ENCODE measurements at regions not wholly inside any gene's neighbourhood (a gene's known extent, or its start where the extent isn't known, plus 50 kb on each side); places are given as distances from the start of the nearest gene placed in this dataset.
"Not testable (repeated sequence)": the region's sequence is repeated elsewhere in the genome, so short reads cannot be mapped to it uniquely, and the experiment has no call there.

- H3K4me3 ChIP-seq (replicated peaks in 1 of 2; ENCODE audit: low read depth in 1 of 2, low read length in 2 of 2); RAD21 ChIA-PET (ENCODE audit: low non-redundant PET in 1 of 2, low total read pairs in 2 of 2, uncharacterized antibody in 2 of 2, unreplicated experiment in 2 of 2); CTCF ChIA-PET; H3K4me2 ChIP-seq (ENCODE audit: low read length); H4K20me1 ChIP-seq (ENCODE audit: insufficient read depth); H3K9me3 ChIP-seq (ENCODE audit: control insufficient read depth in 1 of 2, insufficient read depth in 1 of 2, low read depth in 1 of 2, low read length in 2 of 2); H3K36me3 ChIP-seq (ENCODE audit: control insufficient read depth in 1 of 2, insufficient read depth in 2 of 2, low read length in 2 of 2); ATAC-seq; H3K27ac ChIP-seq (ENCODE audit: low read depth, low read length); BruUV-seq (replicated peaks); H2AFZ ChIP-seq (ENCODE audit: low read depth, low read length, poor library complexity, severe bottlenecking); intact Hi-C loops (cut with micrococcal nuclease); H3K9ac ChIP-seq (ENCODE audit: low read length); DNase-seq (ENCODE audit: low read depth, low spot score); H3K9me2 ChIP-seq (ENCODE audit: insufficient read depth); H3K79me2 ChIP-seq (ENCODE audit: insufficient read depth, low read length); H3K27me3 ChIP-seq (ENCODE audit: insufficient read depth, low read length); POLR2A ChIA-PET: not testable (repeated sequence)
- peaks cover 2 to 18% of the 10 kb centered on the region in 2 experiments; a peak in 3 of 4 replicates for H3K4me1 ChIP-seq (ENCODE audit: control insufficient read depth in 1 of 2, insufficient read depth in 2 of 2, low read length in 2 of 2)
These were observed 79.1 kb downstream of the SOWAHC start for GRCh38 chr2:109693292-109693691.

- peak; percentile 49 for ATAC-seq
- H3K36me3 ChIP-seq (ENCODE audit: control insufficient read depth in 1 of 2, insufficient read depth in 2 of 2, low read length in 2 of 2), result no peaks in the 10 kb centered on the region
- peak overlapping the region; percentile 42 for H2AFZ ChIP-seq (ENCODE audit: low read depth, low read length, poor library complexity, severe bottlenecking)
- peak overlapping the region; percentile 43 for H3K4me2 ChIP-seq (ENCODE audit: low read length)
- no peaks in the 10 kb centered on the region for H3K27me3 ChIP-seq (ENCODE audit: insufficient read depth, low read length)
- DNase-seq (ENCODE audit: low read depth, low spot score), result no peak
- no peak overlapping the region for H3K27ac ChIP-seq (ENCODE audit: low read depth, low read length)
- POLR2A ChIA-PET, result interaction anchor here (1.0 kb wide), 1 partner anchor 9 kb away, joined by 4 read pairs; no protein-coding TSS in a partner anchor
- H3K4me1 ChIP-seq (ENCODE audit: control insufficient read depth in 1 of 2, insufficient read depth in 2 of 2, low read length in 2 of 2), result peaks cover 8 to 26% of the 10 kb centered on the region in 2 experiments
- no peak overlapping the region for H3K9ac ChIP-seq (ENCODE audit: low read length)
- no peaks in the 10 kb centered on the region for H3K9me3 ChIP-seq (ENCODE audit: control insufficient read depth in 1 of 2, insufficient read depth in 1 of 2, low read depth in 1 of 2, low read length in 2 of 2)
- intact Hi-C loops (cut with micrococcal nuclease), result no loop called here
- no peaks in the 10 kb centered on the region for H3K79me2 ChIP-seq (ENCODE audit: insufficient read depth, low read length)
- CTCF ChIA-PET, result no interaction called here
- H4K20me1 ChIP-seq (ENCODE audit: insufficient read depth), result no peaks in the 10 kb centered on the region
- H3K9me2 ChIP-seq (ENCODE audit: insufficient read depth), result no peaks in the 10 kb centered on the region
- TF ChIP-seq, protein P1, sequence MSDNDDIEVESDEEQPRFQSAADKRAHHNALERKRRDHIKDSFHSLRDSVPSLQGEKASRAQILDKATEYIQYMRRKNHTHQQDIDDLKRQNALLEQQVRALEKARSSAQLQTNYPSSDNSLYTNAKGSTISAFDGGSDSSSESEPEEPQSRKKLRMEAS (IDR thresholded peaks at IDR 0.05), result no peak
- no peak for TF ChIP-seq ATF3 (IDR thresholded peaks at IDR 0.05)
- TF ChIP-seq EZH2 (IDR thresholded peaks at IDR 0.05), result no peak
- 0 out of 2 replicates have a peak, but pooled peaks have one; percentile 24 for TF ChIP-seq FOSL1 (IDR thresholded peaks at IDR 0.05; ENCODE audit: low read depth)
- TF ChIP-seq EGR1 (IDR thresholded peaks at IDR 0.05; ENCODE audit: low read depth), result no peak
- TF ChIP-seq EZH2phosphoT487 (IDR thresholded peaks at IDR 0.05; ENCODE audit: borderline replicate concordance), result no peak
- TF ChIP-seq CEBPB (IDR thresholded peaks at IDR 0.05; ENCODE audit: low read depth), result 0 out of 2 replicates have a peak, but pooled peaks have one; percentile 20
- TF ChIP-seq POLR2A (IDR thresholded peaks at IDR 0.05; ENCODE audit: borderline replicate concordance, extremely low read depth, insufficient read depth, insufficient read length), result no peak
- no TSS peak for BruUV-seq (replicated peaks)
- H3K4me3 ChIP-seq (replicated peaks in 1 of 2; ENCODE audit: low read depth in 1 of 2, low read length in 2 of 2), result no peak overlapping the region
- RAD21 ChIA-PET (ENCODE audit: low non-redundant PET in 1 of 2, low total read pairs in 2 of 2, uncharacterized antibody in 2 of 2, unreplicated experiment in 2 of 2), result no interaction called here
These were observed 80.0 kb downstream of the SOWAHC start for GRCh38 chr2:109694190-109694589.
